GM23338 (cell line): ENCODE measurements at regions not wholly inside any gene's neighbourhood (a gene's known extent, or its start where the extent isn't known, plus 50 kb on each side); places are given as distances from the start of the nearest gene placed in this dataset.

ENCODE experiments used
- CREB1 ChIP-seq: fragments of 250-450 bp; sonication (Bioruptor Pico); IDR thresholded peaks from 2 replicates; pipeline ENCODE4 v1.5.0; 2020; ENCODE audit warnings: low read depth, mild to moderate bottlenecking, moderate library complexity
- CTCF ChIP-seq, 2 experiments: fragments of 200-600 bp in 1 of 2; sonication (generic) in 1 of 2; conservative IDR thresholded peaks; 2 replicates each; pipeline versions ENCODE4 v1.5.1 to v1.6.1; 2016 to 2017; ENCODE audit warnings: antibody characterized with exemption in 2 of 2, low read depth in 2 of 2, mild to moderate bottlenecking in 2 of 2, moderate library complexity in 1 of 2
- EZH2 ChIP-seq: fragments of 200-600 bp; sonication (generic); IDR thresholded peaks from one replicate; pipeline ENCODE4 v1.8.0; 2017; ENCODE audit warnings: antibody characterized with exemption, mild to moderate bottlenecking, low read depth; ENCODE audit not compliant: unreplicated experiment
- EZH2phosphoT487 ChIP-seq: fragments of 200-600 bp; sonication (generic); IDR thresholded peaks from one replicate; pipeline ENCODE4 v1.8.1; 2018; ENCODE audit warnings: antibody characterized with exemption; ENCODE audit not compliant: unreplicated experiment
- NANOG ChIP-seq: IDR thresholded peaks from 2 replicates; pipeline ENCODE4 v1.6.1; 2016; ENCODE audit warnings: antibody characterized with exemption, borderline replicate concordance
- POLR2AphosphoS5 ChIP-seq: IDR thresholded peaks from 2 replicates; pipeline ENCODE4 v1.6.1; 2016; ENCODE audit warnings: antibody characterized with exemption, low read depth
- REST ChIP-seq: IDR thresholded peaks from one replicate; pipeline ENCODE4 v1.6.1; 2018; ENCODE audit warnings: antibody characterized with exemption; ENCODE audit not compliant: unreplicated experiment
- STAT1 ChIP-seq: IDR thresholded peaks from one replicate; pipeline ENCODE4 v1.6.1; 2016; ENCODE audit warnings: antibody characterized with exemption; ENCODE audit not compliant: unreplicated experiment
- ZNF114 ChIP-seq: fragments of 250-450 bp; sonication (Bioruptor Pico); IDR thresholded peaks from 2 replicates; pipeline ENCODE4 v1.5.0; 2020; ENCODE audit warnings: mild to moderate bottlenecking, moderate library complexity

GRCh38 chr2:236396818-236397350 lies 132.7 kb upstream of the ASB18 start:
- TF ChIP-seq REST, result no peak
- no peak for TF ChIP-seq CTCF (conservative IDR thresholded peaks at IDR 0.05; ENCODE audit: low read depth in 2 of 2)
- no peak for TF ChIP-seq CREB1 (CRISPR knock-in tag)
- no peak for TF ChIP-seq EZH2phosphoT487
- no peak for TF ChIP-seq STAT1
- no peak for TF ChIP-seq POLR2AphosphoS5
- TF ChIP-seq ZNF114 (CRISPR knock-in tag), result no peak
- TF ChIP-seq EZH2, result no peak
- no peak for TF ChIP-seq NANOG
